Suppressor macrophage treated with lipopolysaccharide for 1 hour (primary cell): ENCODE measurements at regions not wholly inside any gene's neighbourhood (a gene's known extent, or its start where the extent isn't known, plus 50 kb on each side); places are given as distances from the start of the nearest gene placed in this dataset.

ENCODE experiments used
- DNase-seq, 3 donors: peaks; one replicate each; pipeline ENCODE4 v3.0.0-alpha.2; 2020 to 2022

DNA sequence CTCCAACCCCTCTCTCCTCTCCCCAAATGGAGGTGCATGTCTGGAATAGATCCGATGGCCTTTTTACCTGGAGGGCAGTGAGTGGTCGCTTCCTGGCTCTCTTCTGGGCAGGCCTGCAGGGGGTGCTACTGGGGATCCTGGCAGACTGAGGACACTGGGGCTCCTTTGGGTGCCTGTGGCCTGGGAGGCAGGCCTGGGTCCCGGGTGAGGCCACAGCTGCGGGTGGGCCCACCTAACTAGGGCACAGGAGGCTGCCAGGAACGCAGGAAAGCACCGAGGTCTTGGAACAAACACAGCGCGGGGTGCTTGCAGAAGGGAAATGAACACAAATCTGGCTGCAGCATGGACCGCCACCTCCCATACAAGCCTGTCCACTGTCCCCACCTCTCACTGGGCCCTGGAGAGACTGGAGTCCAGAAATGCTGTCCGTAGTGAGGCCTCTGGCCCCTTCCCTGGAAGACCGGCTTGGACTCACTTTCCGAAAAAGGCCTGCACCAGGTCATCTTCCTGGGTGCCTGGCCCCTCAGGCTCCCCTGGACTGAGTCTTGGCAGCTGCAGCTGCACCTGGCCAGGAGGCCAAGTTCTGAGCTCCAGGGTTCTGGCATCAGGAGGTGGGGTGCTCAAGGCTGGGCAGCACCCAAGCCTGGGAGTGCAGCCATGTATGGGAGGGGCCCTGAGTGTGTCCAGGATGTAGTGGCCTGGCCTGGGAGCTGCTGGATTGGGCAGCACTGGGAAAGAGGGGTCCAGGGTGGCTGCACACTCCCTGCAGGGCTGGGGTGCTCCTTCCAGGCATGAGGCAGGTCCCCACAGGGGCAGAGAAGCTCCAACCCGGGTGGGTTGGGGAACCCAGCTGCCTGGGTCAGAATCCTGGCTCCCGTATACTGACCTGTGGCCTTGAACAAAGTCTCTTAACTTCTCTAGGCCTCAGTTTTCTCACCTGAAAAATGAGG, 195.1 kb downstream of the IRF8 start:
- DNase-seq: no peak

DNA sequence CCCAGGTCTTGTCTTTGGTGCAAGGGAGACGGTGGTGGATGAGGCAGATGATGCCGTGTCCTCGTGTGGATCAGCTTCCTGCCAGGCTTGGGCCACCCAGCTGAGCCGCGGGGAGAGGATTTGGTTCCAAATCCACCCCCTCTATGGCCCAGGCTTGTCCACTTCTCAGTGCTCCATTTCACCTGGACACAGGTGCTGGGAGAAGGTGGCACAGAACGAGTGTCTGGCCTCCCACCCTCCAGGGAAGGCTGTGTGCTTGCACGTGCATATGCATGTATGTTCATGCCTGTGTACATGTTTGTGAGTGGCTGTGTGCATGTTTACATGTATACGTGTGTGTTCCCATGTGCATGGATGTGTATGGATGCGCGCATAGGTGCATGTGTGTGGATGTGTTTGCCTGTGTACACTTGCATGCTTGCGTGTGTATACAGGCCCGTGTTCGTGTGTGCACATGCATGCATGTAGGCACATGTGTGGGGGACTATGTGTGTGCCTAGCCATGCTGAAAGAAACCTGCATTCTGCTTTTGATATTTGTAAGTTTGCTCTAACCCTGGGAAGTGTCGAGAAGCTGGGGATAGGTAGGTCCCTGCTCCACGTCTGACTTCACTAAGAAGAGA, 196.3 kb downstream of the IRF8 start:
- no peak for DNase-seq

GRCh38 chr16:86095906-86096485, 197.0 kb downstream of the IRF8 start:
- no peak for DNase-seq

- DNase-seq: no peak
Measured at GRCh38 chr16:86096850-86097249, 197.9 kb downstream of the IRF8 start.

GRCh38 chr16:86099326-86099725, 200.4 kb downstream of the IRF8 start:
- DNase-seq: no peak

GRCh38 chr16:86100205-86101136, 201.5 kb downstream of the IRF8 start:
- no peak for DNase-seq

DNA sequence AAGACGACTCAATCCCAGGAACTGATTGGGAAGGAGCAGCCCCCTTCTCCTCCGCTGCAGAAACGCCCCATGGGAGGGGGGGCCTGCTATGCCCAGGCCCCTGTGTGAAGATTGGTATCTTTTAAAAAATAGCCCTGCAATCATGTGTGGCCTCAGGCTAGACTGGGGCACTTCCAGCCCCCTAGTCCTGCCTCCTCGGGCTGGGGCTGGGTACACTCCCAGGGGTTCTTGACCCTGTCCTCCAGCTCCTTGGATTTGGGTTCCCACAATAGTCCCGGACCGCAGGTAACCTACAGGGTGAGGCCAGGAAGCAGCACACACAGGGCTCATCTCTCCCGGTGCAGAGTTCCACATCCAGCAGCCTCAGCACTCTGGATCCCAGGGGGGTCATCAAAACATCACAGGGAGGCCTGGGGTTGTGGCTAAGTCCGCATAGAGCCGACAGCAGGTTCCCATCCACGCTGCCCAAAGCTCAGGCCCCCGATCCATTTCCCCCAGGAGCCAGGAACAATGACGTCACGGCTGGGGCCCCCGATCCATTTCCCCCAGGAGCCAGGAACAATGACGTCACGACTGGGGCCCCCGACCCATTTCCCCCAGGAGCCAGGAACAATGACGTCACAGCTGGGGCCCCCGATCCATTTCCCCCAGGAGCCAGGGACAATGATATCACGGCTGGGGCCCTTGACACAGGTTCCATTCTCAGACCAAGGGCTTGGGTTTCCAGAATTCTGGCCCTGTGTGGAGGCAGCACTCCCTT, 202.4 kb downstream of the IRF8 start:
- DNase-seq: no peak

- DNase-seq: no peak
Measured at GRCh38 chr16:86101897-86102157, 202.9 kb downstream of the IRF8 start.

DNA sequence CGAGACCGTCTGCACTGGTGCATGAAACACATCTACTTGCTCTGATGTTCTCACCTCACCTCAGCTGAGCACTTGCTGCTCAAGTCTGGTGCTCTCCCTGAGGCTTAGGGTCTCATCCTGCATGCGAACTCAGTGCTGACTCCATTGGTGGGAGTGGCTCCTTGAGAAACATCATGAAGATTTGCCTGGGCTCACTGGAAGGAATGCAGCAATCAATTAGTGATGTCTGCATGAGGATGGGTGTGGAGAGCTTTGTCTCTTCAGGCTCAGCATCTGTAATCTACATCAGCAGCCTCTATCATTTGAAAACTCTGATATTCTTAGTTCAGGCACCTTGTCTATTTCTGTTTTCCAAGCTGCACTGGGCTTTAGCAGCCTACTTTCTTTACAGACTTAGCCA, 204.4 kb downstream of the IRF8 start:
- no peak for DNase-seq

DNA sequence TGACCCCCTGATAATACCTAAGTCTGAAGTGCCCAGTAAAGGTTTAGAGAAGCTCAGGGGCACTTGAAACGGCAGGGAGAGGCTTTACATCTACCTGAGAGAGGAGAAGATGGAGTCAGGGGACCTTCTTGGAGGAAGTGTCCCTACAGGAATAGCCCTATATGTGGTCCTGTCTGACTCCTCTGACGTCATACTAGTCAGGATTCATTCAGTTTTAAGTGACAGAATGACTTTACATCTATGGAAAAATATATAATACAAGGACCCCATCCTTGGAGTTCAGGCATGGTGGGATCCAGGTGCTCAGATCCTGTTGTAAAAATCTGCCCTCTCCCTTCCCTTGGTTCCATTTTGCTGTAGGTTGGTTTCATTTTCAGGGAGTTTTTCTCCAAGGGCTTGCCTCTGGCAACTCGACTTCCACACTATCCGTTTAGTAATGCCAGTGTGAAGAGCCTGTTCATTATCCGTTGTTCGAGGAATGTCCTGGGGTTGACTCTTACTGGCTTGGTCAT, 205.6 kb downstream of the IRF8 start:
- no peak for DNase-seq

DNA sequence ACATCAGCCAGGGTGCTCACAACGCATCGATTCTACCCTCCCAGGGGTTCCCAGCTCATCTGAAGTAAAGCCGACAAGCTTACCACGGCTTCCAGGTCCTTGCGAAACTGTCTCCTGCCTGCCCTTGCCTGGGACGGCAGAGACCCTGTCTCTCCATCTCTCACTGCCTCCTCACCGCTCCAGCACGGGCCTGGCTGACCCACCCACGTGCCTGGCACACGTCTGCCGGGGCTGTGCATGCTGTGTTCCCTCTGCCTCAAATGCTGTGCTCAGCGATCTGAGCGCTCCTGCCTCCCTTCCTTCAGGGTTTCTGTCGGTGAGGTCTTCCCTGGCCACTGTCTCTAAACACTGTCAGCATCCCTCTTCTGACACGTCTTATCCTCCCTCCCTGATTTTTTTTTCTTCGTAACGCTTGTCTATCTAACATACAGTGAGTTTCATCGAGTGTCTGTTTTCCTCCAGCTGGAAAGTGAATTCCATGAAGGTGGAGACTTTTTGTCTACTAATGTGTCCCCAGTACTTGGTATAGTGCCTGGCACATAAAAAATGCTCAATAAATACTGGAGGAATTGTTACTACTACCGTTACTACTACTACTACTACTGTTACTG, 208.4 kb downstream of the IRF8 start:
- no peak for DNase-seq

GRCh38 chr16:86108062-86108461, 209.1 kb downstream of the IRF8 start:
- DNase-seq: no peak

DNA sequence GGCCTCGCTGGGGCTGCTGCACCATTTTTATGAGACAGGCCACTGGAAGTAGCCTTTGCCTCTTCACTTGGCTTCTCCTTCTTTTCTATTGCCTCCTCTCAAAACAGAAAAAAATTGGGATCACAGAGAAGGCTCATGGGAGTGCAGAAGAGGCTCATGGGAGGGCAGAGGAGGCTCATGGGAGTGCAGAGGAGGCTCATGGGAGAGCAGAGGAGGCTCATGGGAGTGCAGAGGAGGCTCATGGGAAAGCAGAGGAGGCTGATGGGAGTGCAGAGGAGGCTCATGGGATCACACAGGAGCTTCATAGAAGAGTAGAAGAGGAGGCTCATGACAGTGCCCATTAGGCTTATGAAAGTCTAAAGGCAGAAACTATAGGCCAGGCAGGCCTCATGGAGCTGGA, 211.2 kb downstream of the IRF8 start:
- DNase-seq: no peak

- no peak for DNase-seq
Measured at GRCh38 chr16:86110726-86111125, 211.8 kb downstream of the IRF8 start.

- no peak for DNase-seq
Measured at GRCh38 chr16:86112178-86112577, 213.2 kb downstream of the IRF8 start.

- DNase-seq: no peak
Measured at GRCh38 chr16:86117235-86117634, 218.3 kb downstream of the IRF8 start.

DNA sequence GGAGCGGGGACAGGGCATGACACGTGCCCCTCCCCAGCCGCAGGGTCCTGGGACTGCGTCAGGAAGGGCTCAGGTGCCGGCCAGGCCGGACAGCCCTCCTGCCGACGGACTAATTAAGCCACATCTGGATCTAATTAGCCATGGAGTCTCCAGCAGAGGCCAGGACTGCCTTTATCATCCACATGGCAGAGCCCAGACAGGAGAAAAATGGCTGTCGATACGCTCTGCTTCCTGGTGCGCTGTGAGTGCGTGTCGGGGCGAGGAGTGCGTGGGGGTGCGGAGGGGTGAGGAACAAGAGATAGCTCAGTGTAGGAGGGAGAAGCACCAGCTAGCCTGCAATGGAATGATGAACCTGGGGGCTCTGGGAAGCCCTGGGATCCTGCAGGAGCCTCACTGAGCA, 218.8 kb downstream of the IRF8 start:
- no peak for DNase-seq

DNA sequence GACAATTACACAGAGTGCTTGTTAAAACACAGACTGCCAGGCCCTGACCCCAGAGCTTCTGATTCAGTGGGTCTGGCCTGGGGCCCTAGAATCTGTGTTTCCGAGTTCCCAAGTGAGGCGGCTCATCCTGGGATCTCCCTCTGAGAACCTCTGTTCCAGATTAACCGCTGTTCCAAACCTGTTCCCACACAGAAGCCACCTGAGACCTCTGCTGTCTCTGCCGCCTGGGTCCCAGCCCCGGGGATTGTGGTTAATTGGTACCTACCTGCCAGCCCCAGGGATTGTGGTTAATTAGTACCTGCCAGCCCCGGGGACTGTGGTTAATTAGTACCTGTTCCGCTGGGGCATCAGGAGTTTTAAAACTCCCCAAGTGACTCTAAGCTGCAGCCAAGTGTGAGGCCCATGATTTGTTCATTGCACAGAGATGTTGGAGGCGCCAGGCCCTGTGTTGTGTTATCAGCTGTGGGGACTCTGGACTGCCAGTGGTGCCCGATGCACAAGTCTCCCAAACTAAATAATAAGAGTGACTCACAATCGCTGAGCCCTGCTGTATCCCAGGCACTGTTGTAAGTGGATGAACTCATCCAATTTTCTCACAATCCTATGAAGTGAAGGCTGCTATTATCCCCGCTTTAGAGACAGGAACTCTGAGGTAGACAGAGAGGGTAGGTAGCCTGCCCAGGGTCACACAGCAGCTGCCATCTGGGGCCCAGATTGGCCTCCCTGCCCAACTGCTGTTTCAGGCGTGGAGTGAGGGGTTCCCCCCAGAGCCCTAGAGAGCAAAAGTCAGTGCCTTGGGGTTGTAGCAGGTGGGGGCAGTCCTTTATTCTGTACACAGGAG, 219.7 kb downstream of the IRF8 start:
- no peak for DNase-seq

DNA sequence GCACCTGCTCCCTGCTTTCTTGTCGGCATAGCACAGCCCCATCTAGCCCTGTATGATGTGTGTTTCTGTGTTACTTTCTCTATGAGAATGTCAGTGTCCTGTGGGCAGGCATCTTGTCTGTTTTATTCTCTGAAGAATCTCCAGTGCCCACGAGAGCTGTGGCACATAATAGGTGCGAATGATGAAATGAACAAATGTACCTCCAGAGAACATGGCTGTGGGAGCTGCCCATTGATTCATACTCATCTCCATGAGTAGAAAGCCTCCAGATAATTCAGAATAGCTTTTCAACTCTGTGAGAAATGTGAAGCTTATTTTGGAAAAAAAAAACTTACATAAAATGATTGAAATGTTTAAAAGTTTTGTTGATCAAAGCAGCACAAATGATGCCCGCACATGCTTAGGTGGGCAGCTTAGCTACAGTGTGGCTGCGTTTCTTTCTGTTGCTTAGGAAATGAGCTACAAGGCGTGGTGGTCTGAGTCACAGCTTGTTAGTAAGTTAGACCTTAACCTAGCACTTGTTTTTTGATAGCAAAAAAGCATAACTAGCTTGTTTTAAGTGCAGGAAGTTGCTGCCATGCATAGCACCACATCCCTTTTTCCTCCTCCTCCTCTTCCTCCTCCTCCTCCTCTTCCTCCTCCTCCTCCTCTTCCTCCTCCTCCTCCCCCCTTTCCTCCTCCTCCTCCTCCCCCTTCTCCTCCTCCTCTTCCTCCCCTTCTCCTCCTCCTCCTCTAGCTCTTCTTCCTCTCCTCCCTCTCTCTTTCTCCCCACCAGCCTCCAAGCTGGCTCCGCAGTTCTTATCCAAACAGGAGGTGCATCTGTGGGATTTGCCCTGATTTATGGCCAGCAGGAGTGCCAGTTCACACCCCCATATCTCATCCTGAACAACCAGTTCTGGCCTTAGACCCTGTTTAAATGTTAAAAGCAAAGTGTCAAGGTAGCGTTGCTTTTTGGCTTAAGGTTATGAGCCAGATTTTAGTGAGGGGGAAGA, 221.5 kb downstream of the IRF8 start:
- DNase-seq: no peak
